ENCODE measurements at regions not wholly inside any gene's neighbourhood (a gene's known extent, or its start where the extent isn't known, plus 50 kb on each side); places are given as distances from the start of the nearest gene placed in this dataset.
"Not testable (repeated sequence)": the region's sequence is repeated elsewhere in the genome, so short reads cannot be mapped to it uniquely, and the experiment has no call there.

DNA sequence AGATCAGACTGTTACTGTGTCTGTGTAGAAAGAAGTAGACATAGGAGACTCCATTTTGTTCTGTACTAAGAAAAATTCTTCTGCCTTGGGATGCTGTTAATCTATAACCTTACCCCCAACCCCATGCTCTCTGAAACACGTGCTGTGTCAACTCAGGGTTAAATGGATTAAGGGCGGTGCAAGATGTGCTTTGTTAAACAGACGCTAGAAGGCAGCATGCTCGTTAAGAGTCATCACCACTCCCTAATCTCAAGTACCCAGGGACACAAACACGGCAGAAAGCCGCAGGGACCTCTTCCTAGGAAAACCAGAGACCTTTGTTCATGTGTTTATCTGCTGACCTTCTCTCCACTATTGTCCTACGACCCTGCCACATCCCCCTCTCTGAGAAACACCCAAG, 137.0 kb upstream of the PROKR2 start:
- TF ChIP-seq, protein P1, sequence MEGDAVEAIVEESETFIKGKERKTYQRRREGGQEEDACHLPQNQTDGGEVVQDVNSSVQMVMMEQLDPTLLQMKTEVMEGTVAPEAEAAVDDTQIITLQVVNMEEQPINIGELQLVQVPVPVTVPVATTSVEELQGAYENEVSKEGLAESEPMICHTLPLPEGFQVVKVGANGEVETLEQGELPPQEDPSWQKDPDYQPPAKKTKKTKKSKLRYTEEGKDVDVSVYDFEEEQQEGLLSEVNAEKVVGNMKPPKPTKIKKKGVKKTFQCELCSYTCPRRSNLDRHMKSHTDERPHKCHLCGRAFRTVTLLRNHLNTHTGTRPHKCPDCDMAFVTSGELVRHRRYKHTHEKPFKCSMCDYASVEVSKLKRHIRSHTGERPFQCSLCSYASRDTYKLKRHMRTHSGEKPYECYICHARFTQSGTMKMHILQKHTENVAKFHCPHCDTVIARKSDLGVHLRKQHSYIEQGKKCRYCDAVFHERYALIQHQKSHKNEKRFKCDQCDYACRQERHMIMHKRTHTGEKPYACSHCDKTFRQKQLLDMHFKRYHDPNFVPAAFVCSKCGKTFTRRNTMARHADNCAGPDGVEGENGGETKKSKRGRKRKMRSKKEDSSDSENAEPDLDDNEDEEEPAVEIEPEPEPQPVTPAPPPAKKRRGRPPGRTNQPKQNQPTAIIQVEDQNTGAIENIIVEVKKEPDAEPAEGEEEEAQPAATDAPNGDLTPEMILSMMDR (IDR thresholded peaks at IDR 0.05) = peak in 4 of 6 experiments; percentile 8 to 47 (median 35)
- TF ChIP-seq POLR2A (IDR thresholded peaks at IDR 0.05) = not testable (repeated sequence)

All from Peyer's patch (tissue), 4 donors.